GM19043 (cell line): ENCODE measurements at regions not wholly inside any gene's neighbourhood (a gene's known extent, or its start where the extent isn't known, plus 50 kb on each side); places are given as distances from the start of the nearest gene placed in this dataset.

ENCODE experiments used
- ATAC-seq: cut with Tn5 transposase; IDR thresholded peaks from one replicate; pipeline ENCODE4 v1.9.1; 2021; ENCODE audit warnings: low read depth; ENCODE audit not compliant: unreplicated experiment

GRCh38 chr16:87243478-87243877, 73.7 kb downstream of the C16orf95 start:
- ATAC-seq = no peak

- ATAC-seq = no peak
Observed at GRCh38 chr16:87244636-87245197, 72.5 kb downstream of the C16orf95 start.

- no peak for ATAC-seq
Observed at GRCh38 chr16:87245511-87245910, 71.7 kb downstream of the C16orf95 start.

- ATAC-seq = no peak
Observed at GRCh38 chr16:87246269-87247065, 70.7 kb downstream of the C16orf95 start.

- ATAC-seq = no peak
Observed at GRCh38 chr16:87248714-87249113, 68.5 kb downstream of the C16orf95 start.

- no peak for ATAC-seq
Observed at GRCh38 chr16:87249425-87249824, 67.8 kb downstream of the C16orf95 start.

GRCh38 chr16:87250431-87250960, 66.7 kb downstream of the C16orf95 start:
- no peak for ATAC-seq

GRCh38 chr16:87252269-87252970, 64.8 kb downstream of the C16orf95 start:
- ATAC-seq = no peak
